Skeletal muscle cell (primary cell): ENCODE measurements at regions not wholly inside any gene's neighbourhood (a gene's known extent, or its start where the extent isn't known, plus 50 kb on each side); places are given as distances from the start of the nearest gene placed in this dataset.

Source experiments
- DNase-seq: peaks from one replicate; pipeline ENCODE4 v3.0.0-alpha.2; 2010; ENCODE audit warnings: low read depth
- H3K4me3 ChIP-seq: 2 replicates; pipeline ENCODE4 v1.5.1; 2011; ENCODE audit warnings: low read depth, mild to moderate bottlenecking, control low read depth, low read length, moderate library complexity

DNA sequence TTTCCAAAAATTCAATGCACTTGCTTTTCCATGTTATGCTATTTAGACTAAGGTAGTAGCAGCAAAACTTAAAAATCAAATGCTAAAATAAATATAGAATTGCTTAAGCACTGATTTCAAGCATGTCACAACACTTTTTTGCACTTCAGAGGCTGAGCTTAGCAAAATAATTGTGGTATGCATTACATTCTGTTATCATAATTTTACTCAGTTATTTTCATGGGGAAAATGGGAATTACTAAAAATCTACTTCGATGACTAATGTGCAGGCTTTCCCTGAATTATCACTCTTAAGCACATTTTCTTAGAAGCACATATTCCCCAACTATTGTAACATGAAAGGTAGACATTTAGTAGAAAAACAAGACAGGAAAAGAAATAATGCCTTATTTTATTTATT lies 322.4 kb upstream of the CBLB start:
- no peak for DNase-seq
- H3K4me3 ChIP-seq, result no peak overlapping the region

DNA sequence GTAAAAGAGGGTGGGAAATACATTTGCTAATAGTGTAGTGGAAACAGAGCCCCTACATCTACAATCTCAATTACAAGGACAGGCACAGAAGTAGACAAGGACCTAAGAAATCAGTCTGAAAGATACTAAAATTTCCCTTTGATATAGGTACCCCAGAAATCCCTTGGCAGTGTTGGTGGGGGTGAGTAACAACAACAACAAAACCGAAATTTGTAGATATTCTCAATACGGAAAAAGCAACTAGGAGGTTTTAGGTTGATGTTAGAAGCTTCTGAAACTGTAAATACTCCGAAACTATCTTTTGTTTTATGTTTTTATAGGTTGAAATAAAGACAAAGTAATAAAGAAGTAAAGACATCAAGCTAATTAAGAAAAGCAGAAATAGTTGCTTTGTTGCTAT lies 323.1 kb upstream of the CBLB start:
- H3K4me3 ChIP-seq, result no peak overlapping the region
- DNase-seq, result no peak

DNA sequence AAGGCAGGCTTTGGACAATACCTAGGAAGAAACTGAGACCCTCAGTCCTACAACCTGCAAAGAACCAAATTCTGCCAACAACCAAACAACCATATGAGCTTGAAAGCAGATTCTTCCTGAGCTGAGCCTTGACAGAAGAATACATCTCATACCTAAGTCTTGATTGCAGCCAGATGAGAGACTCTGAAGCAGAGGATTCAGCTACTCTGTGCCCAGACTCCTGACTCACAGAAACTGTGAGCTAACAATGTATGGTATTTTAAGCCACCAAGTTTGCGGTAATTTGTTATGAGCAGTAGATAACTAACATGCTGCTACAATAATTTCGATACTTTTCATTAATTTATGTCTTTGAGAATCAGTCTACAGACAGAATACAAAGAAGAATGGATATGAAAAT lies 325.1 kb upstream of the CBLB start:
- DNase-seq, result no peak
- no peak overlapping the region for H3K4me3 ChIP-seq

DNA sequence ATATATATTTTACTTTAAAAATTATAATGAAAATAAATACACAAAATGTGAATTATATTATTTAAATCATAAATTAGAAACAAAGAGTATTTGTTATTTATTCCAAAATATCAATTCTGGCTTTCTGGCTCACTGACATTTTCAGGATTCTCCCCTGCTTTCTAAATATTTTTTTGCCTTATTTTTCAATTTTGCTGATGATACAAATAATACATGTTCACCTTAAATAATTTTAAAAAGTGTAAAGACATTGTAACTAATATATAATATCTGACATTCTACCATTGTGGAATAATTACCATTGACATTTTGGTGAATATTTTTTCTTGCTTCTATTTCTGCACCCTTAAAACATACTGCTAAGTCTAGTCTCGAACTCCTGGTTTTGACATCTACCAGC lies 325.9 kb upstream of the CBLB start:
- H3K4me3 ChIP-seq, result no peak overlapping the region
- DNase-seq, result no peak

DNA sequence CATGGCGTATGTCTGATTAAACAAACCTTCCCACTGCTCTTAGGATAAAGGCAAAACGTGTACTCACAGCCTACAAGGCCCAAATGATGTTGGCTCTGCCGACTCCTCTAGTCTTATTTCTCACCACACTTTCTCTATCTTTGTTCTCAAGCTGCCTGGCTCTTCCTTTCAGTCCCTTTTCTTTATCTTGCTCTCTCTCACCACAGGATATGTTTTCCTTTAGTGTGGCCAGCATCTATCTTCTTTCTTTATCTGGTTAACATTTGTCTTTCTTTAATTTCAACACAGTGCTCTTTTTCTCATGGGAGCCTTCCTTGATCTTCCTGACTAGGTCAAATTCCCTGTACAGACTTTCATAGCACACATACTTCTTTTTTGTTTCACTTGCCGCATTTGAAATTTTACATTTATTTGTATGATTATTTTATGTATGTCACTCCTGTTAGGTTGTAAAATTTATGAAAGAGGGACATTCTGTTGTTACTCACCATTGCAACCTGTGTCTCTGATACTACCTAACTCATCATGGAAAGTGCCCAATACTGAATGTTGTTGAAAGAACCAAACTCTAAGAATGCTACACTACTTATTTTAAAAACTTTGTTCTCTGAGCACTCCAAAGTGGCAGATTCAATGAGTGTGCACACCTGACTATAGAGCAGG lies 328.9 kb upstream of the CBLB start:
- no peak for DNase-seq
- no peak overlapping the region for H3K4me3 ChIP-seq

DNA sequence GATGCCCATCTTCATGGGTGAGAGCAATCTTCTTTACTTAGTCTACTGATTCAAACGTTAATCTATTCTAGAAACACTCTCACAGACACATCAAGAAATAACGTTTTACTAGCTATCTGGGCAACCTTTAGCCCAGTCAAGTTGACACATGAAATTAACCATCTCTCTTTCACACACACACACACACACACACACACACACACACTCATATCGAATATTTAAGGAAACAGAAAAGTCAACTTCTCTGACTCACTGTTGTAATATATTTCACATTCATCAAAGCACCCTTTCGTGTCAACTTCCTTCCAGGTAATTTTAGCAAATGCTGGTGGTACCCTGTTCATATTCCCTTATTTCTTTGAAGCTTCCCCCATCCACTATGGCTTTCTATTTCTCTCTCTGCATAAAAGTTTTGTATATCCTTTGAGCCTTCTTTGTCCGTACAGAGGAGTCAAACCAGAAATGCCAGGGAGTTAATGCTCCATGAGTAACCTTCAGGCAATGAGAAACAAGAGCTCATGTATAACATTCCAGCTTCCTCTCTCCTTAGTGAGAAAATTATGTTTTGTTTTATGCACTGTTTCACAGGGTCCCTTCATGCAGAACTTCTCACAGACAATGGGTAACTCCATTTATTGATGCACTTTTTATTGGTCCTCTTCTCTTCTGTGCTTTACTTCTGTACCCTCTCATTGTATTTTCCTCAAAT lies 335.5 kb upstream of the CBLB start:
- no peak for DNase-seq
- no peak overlapping the region for H3K4me3 ChIP-seq

DNA sequence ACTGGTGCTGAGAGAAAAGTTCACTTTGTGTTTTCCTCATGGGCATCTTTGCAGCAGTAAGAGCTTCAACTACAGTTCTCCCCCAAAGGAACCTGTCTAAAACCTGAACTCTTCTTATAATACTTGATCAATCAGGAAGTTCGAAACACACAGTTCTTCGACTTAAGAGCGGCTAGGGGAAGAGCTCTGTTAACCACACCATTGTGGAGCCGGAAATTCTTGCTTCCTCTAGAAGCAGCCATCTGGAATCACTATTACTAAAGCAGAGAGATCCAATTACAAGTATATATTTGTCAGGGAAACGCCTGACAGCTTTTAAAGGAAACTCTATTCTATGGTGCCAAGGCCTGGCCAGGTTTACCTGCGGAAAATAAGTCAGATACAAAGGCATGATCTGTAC lies 337.3 kb upstream of the CBLB start:
- no peak overlapping the region for H3K4me3 ChIP-seq

DNA sequence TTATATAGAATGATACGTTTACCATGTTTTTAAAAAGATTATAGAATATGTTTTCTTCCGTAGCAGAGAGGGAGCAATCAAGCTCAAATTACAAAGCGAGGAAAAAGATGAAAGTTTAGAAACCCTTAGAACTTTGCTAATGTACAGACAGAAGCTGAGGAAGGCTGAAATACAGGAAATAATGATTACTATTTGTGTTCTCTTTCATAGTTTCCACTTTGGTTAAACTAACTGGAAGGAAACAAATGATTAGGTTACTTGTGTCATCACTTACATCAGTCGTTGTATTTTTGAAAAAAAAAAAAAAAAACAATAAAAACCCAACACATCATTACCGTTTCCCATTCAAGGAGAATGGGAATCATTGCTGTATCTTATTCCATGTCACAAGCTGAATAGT lies 337.8 kb upstream of the CBLB start:
- H3K4me3 ChIP-seq, result no peak overlapping the region

More for the DNA sequence above, 337.3 kb upstream of the CBLB start:
- DNase-seq, result peak; percentile 25

DNA sequence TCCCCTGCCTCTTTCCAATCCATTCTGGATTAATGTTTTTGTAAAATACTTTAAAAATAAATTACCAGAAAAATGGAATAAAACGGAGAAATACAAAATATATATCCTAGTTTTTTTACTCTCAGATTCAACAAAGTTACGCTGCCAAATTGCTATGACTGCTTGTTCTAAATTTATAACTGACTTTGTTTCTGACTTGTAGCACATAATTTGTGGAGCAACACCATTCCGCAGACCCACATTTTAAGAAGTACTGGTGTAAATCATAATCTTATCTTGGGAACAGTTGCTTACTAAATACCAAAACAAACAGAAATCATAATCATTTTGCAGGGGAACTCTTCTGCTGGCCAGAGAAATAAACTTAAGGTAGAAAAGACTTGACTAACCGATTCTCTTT lies 339.4 kb upstream of the CBLB start:
- no peak overlapping the region for H3K4me3 ChIP-seq
- no peak for DNase-seq

More for the DNA sequence above, 337.8 kb upstream of the CBLB start:
- no peak for DNase-seq

DNA sequence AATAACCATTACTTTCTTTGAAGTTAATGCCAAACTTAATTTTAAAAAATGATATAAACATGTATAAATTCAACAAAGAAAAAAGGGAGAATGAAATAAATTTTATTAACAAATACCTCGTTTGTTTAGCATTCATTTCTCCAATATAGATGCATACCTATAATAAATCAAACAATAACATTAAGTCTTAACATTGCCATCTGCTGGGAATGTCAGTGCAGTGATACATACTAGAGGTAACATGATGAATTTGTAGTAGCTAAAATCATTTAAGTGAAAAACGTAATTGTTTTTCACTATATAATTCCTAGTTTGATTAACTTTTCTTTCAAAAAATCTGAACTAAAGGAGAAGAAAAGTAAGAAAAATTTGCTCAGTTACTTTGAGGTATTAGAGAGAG lies 340.2 kb upstream of the CBLB start:
- no peak for DNase-seq
- no peak overlapping the region for H3K4me3 ChIP-seq

DNA sequence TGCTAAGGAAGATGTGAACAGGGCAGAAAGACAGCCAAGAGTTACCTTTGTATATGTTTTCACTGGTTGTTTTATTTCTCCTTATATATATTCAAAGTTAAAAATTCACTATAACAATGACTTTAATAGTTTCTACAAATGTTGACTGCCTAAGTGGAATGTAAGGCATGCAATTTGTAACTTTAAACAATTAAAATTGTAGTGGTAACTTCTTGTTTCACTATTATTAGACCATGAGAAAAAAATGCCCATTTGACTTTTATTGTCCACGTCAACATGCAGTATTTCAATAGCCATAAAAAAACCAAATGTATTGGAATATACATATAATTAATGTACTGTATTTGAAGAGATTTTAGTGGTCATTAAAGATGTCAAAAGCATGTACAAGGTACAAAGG lies 340.7 kb upstream of the CBLB start:
- no peak for DNase-seq
- H3K4me3 ChIP-seq, result no peak overlapping the region

DNA sequence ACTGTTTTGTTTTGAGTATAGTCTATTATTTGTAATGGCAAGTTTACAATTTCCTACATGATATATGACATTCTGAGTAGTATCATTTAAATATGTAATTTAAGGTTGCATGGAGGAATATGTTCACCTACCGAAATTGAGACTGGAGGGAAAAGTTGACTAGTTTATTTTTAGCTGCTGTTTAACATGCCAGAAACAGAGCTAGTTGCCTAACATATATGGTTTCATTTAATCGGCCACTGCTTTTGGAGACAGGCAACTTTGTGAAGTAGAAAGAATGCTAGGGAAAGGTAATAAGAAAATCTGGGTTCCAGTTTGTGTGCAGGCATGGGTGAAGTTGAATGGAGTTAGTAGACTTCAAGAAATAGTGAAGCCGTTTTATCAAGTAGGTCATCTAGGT lies 342.1 kb upstream of the CBLB start:
- H3K4me3 ChIP-seq, result no peak overlapping the region
- DNase-seq, result no peak

DNA sequence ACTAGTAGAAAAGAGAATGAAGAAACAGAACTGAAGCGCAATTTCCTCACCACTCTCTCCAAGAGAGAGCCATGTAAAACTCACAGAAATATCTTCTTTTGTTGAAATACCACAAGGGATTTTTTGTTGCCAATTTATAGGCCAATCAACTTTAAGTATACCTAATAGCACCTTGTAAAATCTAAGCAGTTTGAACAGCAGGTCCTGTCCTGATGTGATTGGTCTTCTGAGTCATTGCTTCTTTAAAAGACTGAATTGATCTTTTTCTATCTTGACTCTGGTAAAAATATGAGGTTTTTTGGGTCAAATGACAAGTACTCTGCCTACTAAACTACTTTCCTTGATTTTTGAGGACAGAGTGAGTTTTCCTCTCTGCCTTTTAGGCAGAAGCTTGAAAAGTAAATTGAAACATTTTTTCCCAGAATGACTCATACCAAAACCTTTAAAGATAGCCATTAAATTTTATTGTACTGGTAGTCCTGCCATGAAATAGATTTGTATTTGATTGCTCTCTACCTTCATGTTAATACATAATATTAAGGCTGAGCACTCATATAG lies 343.9 kb upstream of the CBLB start:
- no peak for DNase-seq
- H3K4me3 ChIP-seq, result no peak overlapping the region

DNA sequence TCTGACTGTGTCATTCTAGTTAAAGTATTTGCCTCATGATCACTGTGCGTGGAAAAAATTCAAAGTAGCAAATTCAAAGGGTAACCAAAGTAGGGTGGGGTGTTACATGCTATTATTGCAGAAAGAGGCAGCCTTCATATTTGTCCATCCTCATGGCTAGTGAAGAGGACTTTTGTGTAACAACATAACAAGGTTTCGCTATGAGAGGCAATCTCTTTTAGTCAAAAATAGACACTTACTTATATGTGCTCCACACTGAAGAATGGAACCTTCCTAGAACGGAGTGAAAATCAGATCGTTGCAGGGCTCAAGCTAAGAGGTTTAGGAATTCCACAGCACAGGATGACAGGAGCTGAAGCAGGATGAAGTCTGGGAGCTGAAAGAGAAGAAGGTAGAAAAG lies 345.1 kb upstream of the CBLB start:
- no peak overlapping the region for H3K4me3 ChIP-seq
- DNase-seq, result no peak

DNA sequence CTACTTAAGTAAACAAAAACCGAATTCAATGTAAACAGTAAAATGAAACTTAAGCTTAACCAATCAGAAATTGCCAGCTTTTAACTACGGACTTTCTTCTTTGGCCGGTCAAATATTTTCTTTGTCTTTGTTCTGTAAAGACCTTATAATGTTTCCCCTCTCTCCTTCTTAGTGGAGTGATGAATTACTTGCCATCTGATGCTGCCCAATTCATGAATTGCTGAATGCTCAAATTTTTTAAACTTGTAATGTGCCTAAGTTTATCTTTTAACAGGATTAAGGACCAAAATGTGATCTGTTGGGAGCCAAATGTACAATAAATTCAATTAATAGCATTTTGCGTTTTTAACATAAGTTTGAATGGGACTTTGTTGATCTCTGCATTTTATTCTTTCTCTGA lies 345.8 kb upstream of the CBLB start:
- no peak for DNase-seq
- no peak overlapping the region for H3K4me3 ChIP-seq

DNA sequence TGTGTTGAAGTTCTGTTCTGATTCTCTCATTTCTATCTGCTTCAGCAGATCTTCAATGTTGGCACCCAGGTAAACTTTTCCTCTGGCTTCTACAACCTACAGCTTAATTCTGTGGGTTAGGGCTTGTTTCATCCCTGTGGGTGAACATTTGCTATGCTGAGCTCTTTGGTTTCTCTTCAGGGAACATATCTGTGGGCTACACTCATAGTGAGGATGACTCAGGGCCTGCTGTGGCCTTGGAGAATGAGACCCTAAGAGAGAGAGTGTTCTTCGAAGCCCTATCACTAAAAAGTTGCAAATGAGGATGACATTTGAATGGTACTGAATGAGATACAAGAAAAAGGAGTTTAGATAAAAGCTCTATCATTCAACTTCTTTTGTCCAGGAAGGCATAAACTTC lies 346.2 kb upstream of the CBLB start:
- no peak overlapping the region for H3K4me3 ChIP-seq
- peak; percentile 52 for DNase-seq

DNA sequence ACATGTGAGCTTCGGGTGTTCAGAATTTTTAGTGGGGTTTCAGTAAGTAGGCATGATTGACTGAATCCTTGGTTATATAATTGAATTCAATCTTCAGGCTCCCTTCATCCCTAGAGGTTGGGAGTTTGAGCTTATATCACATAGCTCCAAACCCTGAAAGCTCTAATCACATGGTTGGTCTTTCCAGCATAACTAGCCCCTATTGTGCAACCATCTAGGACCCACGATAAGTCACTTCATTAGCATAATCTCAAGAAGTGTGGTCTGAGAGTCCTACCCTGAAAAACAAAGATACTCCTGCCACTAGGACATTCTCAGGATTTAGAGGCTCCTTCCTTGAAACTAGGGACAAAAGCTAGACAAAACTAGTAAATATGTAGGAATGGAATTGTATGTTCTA lies 348.9 kb upstream of the CBLB start:
- H3K4me3 ChIP-seq, result no peak overlapping the region
- DNase-seq, result no peak

DNA sequence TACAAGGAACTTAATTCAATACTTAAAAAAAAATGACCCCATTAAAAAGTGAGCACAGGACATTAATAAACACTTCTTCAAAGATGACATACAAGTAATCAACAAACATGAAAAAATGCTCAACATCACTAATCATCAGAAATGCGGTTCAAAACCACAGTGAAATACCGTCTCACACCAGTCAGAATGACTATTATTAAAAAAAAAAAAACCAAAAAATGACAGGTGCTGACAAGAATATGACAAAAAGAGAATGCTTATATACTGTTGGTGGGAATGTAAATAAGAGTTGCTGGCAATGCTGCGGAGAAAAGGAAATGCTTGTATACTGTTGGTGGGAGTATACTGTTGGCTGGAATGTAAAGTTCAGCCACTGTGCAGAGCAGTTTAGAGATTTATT lies 358.3 kb upstream of the CBLB start:
- H3K4me3 ChIP-seq, result no peak overlapping the region
- DNase-seq, result no peak

DNA sequence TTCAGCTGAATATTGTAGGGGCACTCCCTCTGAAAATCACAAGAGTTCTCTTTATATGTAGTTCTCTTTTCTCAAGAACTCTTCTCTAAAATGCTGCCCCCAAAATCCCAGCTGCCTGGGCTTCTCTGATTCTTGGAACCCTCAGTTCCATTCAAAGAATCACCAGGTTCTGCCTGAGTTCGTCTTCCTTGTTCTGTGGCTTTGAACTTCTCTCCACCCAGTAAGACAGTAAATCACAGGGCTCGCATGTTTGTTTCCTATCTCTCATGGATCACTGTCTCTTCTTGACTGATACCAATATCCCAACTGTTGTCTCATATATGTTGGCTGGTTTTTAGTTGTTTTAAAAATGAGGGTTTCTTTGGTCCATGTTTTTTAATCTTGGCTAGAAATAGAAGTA lies 359.5 kb upstream of the CBLB start:
- no peak overlapping the region for H3K4me3 ChIP-seq
- DNase-seq, result no peak

DNA sequence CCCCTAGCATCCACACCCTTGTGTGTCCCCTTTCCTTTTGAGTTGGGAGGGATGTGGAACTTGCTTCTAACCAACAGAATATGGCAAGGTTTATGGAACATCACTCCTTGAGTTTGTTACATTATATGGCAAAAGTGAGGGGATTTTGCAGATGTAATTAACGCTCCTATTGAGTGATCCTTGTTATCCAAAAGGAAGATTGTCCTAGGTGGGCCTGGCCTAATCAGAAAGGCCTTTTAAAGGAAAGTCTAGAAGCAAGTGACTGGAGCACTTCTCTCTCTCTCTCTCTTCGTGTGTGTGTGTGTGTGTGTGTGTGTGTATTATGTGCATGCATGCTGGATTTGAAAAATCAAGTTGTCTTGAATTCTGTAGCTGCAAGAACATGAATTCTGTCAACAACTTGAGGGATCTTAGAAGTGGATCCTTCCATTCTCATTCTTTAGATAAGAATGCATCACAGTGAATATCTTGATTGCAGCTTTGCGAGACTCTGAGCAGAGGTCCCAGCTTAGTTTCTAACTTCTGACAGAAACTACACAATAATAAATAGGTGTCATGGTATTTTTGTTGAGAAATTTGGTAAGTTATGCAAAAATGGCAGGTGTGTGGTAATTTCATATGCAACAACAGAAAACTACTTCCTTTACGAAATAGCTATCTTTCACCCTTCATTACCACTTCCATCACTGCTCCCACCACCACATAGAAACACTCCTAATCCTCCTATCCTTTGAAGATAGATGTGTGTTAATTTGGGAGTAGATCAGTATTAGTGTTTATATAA lies 360.9 kb upstream of the CBLB start:
- no peak overlapping the region for H3K4me3 ChIP-seq
- no peak for DNase-seq
